Lower leg skin (tissue), 3 donors: ENCODE measurements at regions not wholly inside any gene's neighbourhood (a gene's known extent, or its start where the extent isn't known, plus 50 kb on each side); places are given as distances from the start of the nearest gene placed in this dataset.

Experiments used
- POLR2A ChIP-seq, 2 donors: fragments of 450-650 bp; IDR thresholded peaks; one replicate each; pipeline ENCODE4 v1.6.1; 2016 to 2017; ENCODE audit warnings: antibody characterized with exemption in 2 of 2, mild to moderate bottlenecking in 1 of 2, moderate library complexity in 1 of 2
- TF ChIP-seq, protein P1 (sequence below), 3 donors: fragments of 450-650 bp; IDR thresholded peaks; one replicate each; pipeline ENCODE4 v1.5.1; 2016; ENCODE audit warnings: antibody characterized with exemption in 3 of 3, mild to moderate bottlenecking in 3 of 3, moderate library complexity in 2 of 3

DNA sequence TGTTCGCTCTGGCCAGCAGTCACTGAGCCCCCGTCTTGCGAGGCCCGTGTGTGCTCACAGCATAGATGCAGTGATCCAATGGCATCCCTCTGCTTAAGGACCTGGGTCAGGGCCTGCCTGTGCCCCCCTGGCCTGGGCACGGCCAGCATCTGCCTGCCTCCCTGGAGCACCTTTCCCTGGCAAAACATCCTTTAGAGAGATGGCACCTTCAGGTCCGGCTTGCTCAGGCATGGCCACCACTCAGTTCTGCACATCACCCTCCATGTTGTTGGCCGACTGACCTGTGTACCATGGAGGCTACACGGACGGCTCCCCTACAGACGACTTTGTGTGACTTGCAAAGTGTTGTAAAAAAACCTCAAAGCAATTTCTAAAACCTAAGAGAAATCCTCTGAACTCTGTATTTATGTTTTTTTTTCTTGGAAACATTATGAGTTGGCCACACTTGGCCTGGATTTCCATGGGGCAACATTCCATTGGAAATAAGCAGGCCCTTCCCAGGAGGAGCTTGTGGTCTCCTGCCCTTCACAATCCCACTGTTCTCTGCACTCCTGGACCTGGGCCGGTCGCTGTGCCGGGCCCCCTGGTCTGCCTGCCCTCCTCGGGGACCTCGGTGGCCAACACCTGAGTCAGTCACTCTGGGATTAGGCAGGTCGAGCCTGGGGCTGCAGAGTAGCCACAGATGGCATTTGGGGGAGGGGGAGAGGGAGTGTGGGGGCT, 592.4 kb downstream of the TBC1D22A start:
- TF ChIP-seq, protein P1, sequence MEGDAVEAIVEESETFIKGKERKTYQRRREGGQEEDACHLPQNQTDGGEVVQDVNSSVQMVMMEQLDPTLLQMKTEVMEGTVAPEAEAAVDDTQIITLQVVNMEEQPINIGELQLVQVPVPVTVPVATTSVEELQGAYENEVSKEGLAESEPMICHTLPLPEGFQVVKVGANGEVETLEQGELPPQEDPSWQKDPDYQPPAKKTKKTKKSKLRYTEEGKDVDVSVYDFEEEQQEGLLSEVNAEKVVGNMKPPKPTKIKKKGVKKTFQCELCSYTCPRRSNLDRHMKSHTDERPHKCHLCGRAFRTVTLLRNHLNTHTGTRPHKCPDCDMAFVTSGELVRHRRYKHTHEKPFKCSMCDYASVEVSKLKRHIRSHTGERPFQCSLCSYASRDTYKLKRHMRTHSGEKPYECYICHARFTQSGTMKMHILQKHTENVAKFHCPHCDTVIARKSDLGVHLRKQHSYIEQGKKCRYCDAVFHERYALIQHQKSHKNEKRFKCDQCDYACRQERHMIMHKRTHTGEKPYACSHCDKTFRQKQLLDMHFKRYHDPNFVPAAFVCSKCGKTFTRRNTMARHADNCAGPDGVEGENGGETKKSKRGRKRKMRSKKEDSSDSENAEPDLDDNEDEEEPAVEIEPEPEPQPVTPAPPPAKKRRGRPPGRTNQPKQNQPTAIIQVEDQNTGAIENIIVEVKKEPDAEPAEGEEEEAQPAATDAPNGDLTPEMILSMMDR (IDR thresholded peaks at IDR 0.05) = no peak
- no peak for TF ChIP-seq POLR2A (IDR thresholded peaks at IDR 0.05)
